Esophagus mucosa (tissue), 1 donor: ENCODE measurements at regions not wholly inside any gene's neighbourhood (a gene's known extent, or its start where the extent isn't known, plus 50 kb on each side); places are given as distances from the start of the nearest gene placed in this dataset.
A peak's percentile ranks its signal among the peaks of the same experiment; 100 is the strongest.

ENCODE experiments used
- ATAC-seq: fragments of 200-7000 bp; cut with Tn5 transposase; one replicate; pipeline ENCODE4 v1.9.1; 2020
- donor health status: DM: yes; HTN: yes; CAD: no.

DNA sequence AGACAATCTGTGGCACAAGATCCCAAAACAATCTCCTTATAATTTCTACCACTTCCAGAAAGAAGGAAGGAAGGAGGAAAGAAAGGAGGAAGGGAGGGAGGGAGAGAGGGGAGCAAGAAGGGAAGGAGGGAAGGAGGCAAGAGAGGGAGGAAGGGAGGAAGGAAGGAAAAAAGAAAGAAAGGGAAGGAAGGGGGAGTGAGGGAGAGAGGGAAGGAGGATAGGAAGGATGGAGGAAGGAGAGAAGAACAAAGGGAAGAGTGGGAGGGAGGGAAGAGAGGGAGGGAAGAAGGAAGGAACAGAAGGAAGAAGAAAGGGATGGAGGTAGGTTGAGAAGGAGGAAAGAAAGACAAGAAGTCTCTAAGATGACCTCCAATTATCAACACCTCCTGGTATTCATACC lies 185.5 kb upstream of the NFE2L3 start:
- ATAC-seq, result no peak

DNA sequence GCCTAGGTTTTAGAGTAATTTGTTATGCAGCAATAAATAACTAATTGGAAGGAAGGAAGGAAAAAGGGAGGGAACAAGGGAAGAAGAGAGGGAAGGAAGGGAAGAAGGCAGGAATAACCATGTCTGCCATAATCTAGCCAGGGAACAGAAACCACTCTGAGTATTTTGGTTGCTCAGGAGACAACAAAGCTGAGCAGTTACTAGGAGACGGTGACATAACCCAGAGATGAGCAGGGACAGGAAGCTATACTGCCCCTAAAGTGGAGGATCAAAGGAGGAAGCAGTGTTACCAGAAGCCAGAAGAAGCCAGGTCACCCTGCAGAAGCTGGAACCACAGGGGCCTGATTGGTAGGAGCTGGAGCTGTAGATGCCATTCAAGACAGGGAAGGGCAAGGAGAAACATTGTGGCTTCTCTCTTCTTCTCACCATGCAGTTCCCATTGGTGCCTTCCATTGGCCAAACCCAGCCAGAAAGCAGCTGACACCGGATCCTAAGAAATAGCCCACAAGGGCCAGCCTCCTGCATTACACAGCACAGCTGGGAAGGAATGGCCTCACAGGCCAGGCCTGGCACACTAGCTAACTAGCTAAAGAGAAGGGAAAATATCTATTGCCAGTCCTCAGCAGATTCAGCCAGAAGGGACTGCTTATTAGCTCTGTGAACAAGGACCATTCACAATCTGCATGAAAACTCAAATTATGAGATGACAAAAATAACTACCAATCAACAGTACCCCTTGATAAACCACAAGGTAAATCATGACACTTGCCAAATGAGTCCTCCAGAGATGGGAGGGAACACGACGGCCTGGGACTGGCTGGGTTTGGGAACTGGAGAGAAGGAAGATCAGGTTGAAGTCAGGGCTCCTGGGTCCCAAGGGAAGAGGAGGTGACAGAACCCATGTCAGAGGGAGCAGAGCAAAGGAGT lies 184.5 kb upstream of the NFE2L3 start:
- peak; percentile 24 for ATAC-seq

DNA sequence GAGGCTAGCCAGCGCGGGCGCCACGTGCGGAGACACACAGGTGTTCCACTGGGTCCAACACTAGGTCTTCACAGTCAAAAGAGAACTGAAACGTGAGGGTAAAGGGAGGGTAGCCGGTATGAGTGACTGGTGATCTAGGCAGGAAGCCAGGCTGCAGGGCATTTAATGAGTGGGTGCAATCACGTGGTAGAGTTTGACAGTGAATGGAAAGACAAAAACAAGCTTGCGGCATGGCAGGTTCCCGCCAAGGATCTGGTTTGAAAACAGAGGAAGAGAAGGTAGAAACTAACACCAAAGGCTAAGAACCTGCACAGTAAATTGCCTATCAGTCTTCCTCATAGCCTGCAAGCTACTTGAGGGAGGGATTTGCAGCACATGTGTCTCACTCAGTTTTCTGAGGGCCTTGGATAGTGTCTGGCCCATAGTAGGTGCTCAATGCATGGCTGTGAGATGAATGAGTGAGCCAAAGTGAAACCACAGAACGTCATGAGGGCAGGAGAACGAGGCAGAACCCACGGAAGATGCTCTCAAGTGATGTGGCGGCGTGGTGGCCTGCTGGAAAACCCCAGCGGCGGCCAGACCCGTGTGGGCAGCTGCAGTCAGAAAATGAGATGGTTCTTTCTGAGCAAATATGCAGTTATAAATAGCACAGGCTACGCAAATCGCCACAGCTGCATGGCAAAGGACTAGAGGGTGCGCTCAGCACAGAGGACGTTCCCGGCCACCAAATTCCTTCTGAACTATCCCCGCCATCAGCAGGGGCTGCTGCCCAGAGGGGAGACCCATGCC lies 183.6 kb upstream of the NFE2L3 start:
- ATAC-seq, result peak; percentile 74

DNA sequence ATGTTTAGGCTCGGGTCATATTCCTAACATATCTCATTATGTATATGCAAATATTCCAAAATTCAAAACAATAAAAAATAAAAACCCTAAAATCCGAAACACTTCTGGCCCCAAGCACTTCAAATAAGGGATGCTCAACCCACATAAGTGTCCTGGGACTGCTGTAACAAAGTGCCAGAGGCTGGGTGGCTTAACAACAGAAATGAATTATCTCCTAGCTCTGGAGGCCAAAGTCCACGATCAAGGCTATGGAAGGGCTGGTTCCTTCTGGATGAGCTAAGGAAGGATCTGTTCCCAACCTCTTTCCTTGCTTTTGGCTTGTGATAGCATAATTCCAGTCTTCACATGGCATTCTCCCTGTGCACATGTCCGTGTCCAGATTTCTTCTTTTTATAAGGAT lies 181.6 kb upstream of the NFE2L3 start:
- ATAC-seq, result no peak

DNA sequence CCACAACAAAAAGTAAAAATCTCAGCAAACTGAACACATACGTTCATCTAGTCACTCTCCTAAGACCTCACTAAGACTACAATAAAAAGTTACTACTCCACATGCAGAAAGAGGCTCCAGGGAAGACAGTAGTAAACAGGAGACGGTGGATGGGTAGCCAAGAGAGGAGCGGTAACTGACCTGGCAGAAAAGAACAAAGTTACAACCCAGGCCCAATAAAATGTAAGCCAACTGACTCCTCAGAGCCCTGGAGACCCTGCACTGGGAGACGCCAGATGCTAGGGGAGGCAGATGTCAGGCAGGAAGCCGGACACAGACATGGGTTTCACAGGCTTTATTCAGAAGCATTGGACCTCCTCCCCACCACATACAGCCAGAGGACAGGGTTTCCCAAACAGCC lies 181.1 kb upstream of the NFE2L3 start:
- no peak for ATAC-seq

DNA sequence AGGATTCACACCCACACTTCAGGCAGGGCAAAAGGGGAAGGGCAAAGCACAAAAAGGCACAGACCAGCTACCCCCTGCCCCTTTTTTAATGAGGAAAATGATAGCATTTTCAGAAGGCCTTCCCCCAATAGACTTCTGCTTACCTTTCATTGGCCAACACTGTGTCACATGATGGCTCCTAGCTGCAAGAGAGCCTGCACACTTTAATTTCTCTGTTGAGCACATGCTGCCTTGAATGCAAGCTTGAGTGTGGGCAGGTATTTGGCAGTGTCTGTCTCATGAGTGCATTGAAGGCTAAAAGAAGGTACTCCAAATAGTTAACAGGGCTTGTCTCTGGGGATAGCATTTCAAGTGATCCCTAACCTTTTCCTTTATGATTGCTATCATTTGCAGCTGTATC lies 175.4 kb upstream of the NFE2L3 start:
- no peak for ATAC-seq

DNA sequence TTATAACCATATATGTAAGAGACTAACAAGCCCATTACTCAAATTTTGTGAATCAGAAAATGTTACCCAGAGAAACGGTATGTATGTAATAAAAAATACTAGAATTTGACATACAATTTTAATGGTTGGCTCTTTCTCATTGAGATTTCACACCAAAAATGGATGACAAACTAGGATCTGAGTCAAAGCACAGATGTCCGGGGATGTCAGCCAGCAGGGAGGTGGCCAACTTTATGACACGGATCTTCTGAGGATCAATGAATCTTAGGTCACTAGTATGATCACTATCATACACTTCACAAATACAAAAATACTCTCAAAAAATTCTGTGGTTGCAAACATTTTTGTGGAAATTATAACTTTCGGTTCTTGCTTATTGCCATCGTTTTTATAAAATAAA lies 173.5 kb upstream of the NFE2L3 start:
- no peak for ATAC-seq

DNA sequence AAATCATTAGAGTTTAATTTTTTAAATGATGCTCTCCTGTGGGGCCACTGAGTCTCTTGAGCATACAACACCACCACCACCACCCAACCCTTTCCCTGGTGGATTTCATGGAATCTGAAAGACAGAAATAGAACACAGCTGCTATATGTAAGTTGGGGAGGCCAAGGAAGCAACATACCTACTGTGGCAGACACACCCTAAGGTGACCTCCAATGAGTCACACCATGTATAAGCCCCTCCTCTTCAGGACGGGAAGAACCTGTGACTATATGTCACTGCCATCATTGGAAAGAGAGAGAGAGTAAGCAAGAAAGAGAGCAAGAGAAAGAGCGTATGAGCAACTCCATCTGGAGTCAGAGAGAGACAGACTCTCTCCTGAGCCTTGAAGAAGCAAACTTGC lies 172.4 kb upstream of the NFE2L3 start:
- peak; percentile 61 for ATAC-seq

DNA sequence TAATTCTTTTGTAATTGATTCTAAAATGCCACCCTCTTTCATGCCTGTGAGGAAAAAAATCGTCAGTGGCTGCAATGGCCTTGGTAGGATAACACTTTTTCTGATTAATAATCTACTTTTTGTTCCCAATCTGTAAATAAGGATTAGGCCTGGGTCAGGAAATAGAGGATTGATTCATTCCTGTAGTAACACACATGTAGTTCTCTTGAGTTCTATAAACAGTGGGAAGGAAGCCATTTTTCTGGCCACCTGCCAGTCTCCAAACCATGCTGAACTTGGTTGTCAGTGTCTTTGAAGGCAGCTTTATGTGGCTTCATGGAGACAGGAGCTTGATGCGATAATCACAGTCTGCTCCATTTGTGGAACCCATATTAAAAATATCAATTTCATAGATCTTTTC lies 169.3 kb upstream of the NFE2L3 start:
- no peak for ATAC-seq

DNA sequence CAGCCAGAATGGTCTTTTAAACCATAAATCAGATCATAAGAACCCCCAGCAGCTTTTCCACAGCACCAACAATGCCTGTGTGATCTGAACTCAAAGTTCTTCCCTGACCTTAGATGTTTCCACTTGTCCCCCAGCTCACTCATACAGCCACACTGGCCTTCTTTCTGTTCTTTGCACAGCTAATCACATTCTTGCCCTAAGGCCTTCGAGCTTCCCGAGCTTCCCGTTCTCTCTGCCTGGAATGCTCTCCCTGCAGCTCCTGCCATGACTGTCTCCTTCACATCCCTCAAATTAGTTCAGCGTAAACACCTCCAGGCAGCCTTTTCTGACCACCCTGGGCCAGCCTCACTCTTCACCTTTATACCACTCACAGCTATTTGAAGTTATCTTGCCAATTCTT lies 166.8 kb upstream of the NFE2L3 start:
- ATAC-seq, result no peak

DNA sequence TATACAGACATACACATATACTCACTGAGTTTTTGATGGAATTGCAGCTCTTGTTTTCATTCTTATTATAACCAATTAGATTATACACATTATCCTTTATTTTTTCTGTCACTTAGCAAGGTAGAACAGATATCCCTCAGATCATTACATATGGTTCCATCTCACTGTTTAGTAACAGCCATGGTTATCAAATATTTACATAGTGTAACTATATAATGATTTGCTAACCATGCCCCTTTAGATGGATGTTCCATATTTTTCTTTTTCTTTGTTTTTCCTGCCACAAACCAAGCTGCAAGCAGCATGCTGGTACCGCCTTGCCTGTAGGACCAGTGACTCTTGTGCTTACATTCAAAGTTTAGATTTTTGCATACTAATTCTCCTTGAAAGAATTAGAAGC lies 163.4 kb upstream of the NFE2L3 start:
- no peak for ATAC-seq

DNA sequence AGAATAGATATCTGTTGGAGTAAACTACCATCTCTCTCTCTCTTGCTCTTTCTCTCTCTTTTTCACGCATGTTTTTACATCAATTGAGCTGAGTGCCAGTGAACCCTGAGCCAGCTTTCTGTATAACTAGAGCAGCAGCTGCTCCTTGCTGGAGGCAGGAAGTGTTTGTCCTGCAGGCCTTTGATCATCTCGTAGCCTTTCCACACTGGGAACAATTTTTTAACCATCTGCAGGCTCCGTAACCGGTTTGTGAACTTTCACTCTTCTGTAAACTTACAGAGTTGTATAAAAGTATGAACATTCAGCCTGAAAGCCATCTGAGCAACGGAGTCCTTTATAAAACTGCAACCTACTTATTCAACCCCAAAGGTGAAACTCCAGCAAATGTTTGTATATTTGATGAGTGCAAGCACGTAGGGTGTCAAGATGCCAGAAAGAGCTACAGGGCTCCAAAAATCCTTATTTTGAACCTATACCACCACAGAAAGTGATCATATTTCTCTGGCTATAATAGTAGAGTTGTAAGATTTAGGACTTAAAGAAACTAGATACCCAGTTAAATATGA lies 162.8 kb upstream of the NFE2L3 start:
- ATAC-seq, result no peak

DNA sequence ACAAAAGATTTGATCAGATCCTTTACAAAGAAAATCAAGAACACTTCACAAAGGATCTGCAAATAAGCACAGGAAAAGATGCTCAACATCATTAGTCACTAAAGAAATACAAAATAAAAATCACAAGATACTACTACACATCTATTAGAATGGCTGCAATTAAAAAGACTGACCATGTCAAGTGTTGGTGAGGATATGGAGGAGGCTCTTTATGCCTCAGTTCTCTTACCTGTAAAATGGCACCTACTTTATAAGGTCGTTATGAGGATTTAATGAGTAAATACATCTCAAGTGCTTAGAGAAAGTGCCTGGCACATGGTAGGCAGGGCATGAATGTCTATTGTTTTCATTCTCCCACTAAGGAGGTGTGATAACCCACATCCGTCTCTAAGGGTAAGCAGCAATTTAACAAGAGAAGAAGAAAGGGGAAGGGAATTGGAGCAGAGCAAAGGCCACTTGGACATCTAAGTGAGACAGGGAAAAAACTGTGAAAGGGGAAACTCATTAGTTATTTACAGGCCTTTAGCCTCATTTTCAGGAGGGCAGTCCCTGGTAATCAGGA lies 157.5 kb upstream of the NFE2L3 start:
- no peak for ATAC-seq

DNA sequence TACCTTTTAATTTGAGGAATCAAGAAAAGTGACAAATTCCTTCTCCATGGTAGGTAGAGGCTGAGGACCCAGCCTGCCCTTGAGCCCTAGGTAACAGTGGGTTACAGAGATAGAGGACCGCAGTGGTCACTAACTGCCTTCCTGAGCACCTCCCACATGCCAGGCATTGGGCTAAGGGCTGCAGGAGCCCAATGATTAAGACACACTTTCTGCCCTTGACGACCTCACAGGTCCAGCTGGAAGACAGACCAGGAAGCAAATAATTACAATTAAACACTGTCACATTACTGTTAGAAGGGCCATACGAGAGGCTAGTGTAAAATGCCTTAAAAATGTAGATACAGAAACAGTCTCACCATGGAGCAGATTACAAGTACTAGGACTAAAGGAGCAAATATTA lies 156.8 kb upstream of the NFE2L3 start:
- ATAC-seq, result no peak

DNA sequence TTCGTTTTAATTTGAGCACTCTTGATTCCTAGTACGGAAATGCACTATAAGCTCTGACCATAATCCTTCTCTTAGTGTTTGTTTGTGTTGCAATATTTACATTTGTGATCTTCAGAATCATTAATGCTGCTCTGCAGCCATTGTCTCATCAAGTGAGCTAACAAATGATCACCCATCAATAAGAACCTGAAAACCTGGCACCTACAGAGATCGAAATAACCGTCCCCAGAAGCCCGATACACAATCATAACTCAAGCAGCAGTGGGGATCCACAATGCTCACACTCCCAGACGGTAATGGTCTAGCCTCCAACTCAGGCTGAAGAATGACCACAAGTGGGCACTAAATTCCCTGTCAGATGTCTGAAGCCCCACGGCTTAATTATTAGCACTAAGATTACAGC lies 156.0 kb upstream of the NFE2L3 start:
- ATAC-seq, result no peak

DNA sequence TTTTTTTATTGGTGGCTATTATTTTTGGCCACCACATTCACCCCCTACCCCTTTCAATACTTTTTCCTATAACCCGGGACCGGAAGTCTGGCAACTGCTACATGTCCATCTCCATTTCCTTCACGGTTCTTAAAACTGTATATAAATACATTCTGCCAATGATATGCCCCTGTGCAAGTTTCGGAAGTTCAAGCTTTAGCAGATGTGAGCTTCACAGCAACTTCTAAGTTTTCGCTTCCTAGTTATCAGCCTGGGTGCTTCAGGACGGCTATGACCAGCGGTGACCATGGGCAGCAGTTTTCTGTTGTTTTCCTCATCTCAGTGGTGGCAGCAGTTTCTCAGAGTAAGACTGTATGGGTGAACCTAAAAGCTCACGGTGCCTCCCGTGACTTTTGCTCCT lies 153.5 kb upstream of the NFE2L3 start:
- ATAC-seq, result no peak

DNA sequence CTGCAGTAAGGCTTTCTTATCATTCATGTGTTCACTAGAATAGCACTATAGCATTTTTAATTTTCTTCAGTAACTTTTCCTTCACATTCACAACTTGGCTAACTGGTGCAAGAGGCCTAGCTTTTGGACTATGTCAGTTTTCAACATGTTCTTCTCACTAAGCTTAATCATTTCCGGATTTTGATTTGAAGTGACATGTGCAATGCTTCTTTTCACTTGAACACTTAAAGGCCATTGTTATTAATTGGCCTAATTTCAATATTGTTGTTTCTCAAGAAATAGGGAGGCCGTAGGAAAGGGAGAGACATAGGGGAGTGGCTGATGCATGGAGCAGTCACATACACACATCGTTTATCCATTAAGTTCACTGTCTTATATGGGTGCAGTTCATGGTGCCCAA lies 151.2 kb upstream of the NFE2L3 start:
- ATAC-seq, result no peak

DNA sequence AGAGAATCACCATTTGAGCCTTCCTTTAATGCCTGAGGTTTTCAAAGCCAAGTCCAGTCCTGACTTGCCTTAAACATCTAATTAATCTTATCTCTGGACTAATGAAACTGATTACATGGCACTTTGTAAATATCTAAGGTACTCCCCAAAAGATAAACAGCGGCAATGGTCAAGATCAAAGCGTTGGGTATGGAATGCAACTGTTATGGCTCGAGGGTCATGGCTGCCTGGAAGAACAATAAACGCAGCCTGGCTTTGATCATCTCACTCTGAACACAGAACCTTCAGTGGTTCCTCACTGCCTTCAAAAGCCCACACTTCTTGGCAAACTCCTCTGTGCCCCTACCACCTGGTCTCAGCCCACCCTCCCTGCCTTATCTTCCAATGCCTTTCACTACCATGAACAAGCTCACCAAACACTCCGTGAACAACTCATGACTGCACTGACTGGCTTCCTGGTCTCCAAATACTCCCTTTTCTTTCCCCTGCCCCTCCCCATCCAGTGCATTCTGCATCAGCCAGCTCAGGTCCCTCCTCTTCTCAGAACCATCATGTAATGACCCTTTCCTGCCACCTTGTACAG lies 150.2 kb upstream of the NFE2L3 start:
- ATAC-seq, result no peak

DNA sequence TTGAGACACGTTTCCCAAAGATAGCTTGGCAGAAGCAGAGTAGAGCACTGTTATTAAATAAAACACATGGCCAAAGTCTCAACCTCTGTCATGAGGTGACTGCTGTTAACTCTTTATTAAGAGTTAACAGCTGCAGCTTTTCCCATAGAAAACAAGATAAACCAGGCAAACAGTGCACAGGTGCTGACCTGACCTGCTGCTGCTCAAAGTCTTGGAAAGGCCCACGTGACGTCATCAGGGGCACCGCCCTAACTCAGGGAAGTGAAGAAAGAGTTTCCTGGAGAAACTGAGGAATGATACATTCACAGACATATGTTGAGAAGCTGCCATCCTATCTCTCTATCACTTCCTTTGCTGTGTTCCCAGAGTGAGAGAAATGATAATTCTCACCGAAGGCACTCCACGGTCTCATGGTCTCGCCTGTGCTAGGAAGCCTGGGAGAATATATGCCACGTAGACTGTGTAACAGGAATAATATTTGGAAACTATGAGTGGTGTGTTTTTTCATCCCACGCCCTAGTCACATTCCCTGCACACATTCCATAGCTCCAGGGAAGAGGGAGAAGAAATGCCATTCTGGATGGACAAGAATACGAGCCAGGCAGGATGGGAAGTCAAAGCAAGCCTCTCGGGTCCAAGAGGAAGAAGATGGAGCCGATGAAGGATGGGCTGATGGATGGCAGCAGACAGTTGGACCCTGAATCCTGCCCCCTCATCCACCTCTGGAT lies 146.2 kb upstream of the NFE2L3 start:
- ATAC-seq, result peak; percentile 89

DNA sequence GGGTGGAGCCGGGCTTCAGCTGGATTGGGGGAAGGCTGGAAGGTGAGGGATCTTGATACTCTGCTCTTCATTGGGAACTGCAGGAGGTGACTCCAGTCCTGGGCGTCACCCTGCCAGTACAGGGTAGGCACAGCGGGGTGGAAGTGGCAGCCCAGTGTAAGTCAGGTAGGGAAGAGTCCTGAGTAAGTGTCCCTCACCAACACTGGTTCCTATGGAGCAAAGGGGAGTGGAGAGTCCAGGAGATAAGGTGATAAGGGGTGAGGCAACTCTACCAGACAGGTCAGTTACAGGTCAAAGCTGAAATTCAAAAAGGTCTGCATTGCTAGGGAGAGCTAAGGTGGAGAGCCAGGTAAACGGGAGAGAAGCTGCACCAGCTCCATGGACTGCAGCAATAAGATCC lies 145.6 kb upstream of the NFE2L3 start:
- no peak for ATAC-seq

DNA sequence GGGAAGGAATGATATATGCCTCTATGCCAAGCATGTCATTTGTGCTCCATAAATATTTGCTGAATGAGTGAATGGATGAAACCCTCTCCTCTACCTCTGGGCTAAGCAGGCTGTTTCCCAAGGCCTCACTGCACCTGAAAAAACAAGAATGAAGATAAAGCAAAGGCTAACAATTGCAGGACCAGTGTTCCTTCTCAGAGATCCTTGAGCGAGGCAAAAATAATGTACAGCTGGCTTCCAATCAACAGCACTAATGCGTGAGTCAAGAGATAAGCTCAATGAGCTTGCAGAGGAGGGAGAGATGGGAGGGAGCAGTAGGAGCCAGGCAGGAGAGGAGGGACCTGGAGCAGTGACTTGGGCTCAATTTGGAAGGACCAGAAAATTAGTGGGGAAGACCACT lies 144.5 kb upstream of the NFE2L3 start:
- ATAC-seq, result no peak

DNA sequence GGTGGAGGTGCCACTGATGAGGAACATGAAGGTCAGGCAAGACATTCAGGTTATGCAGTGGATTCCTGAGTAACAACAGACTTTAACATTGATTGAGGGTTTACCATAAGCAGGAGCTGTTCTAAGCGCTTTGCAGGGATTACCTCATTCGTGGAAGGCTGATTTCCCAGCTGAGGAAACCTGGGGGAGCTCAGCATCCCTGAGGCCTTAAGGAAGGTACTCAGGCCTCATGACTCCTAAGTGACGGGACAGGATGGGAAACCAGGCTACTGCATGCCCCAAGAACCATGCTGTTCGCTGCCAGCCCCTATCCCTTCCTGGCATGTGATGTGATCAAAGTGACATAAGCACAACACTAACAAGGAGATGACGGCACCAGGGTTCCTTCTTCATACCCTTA lies 143.6 kb upstream of the NFE2L3 start:
- no peak for ATAC-seq
